HCT116 (cell line): ENCODE measurements at regions not wholly inside any gene's neighbourhood (a gene's known extent, or its start where the extent isn't known, plus 50 kb on each side); places are given as distances from the start of the nearest gene placed in this dataset.

Source experiments
- ATAC-seq: fragments of 200-7000 bp; cut with Tn5 transposase; 2 replicates; pipeline ENCODE4 v1.9.1; 2020; ENCODE audit warnings: mild to moderate bottlenecking, moderate library complexity
- BruUV-seq: library from RNA; stranded (reverse); fragments of 400-500 nt; replicated peaks from 2 replicates; lab custom pipeline; 2021; lab: Mats Ljungman, UMichigan
- CTCF ChIA-PET: fragments of 300-600 bp; sonication (Branson Sonifier 250); formaldehyde crosslinking; loops from one replicate; lab custom pipeline; 2021; ENCODE audit warnings: antibody characterized with exemption; lab: Charles Lee
- POLR2A ChIA-PET: fragments of 300-600, 350-600 bp; sonication (Branson Sonifier 250); formaldehyde crosslinking; loops from one replicate; lab custom pipeline; 2021; ENCODE audit warnings: antibody characterized with exemption; lab: Charles Lee
- RAD21 ChIA-PET, 2 experiments: fragments of 300-600 bp; sonication (Branson Sonifier 250); formaldehyde crosslinking; loops; one replicate each; lab custom pipeline; 2023; ENCODE audit warnings: low total read pairs in 2 of 2; ENCODE audit not compliant: uncharacterized antibody in 2 of 2, unreplicated experiment in 2 of 2, low non-redundant PET in 1 of 2; lab: Charles Lee
- DNase-seq: peaks from one replicate; pipeline ENCODE4 v3.0.0-alpha.2; 2010; ENCODE audit warnings: low read depth, low spot score
- H2AFZ ChIP-seq: fragments of 200-600 bp; shearing (Covaris generic), sonication (generic); 2 replicates; pipeline ENCODE4 v1.6.1; 2017; ENCODE audit warnings: low read depth, mixed run types, mixed read lengths, antibody characterized with exemption, low read length; ENCODE audit not compliant: poor library complexity, severe bottlenecking
- H3K27ac ChIP-seq: 2 replicates; pipeline ENCODE4 v1.5.1; 2012; ENCODE audit warnings: low read depth, low read length
- H3K27me3 ChIP-seq: fragments of 200-600 bp; sonication (generic); 2 replicates; pipeline ENCODE4 v1.6.1; 2016; ENCODE audit warnings: mixed run types, low read length, mixed read lengths; ENCODE audit not compliant: insufficient read depth
- H3K36me3 ChIP-seq, 2 experiments: fragments of 200-500 bp in 1 of 2; fragments of 200-600 bp in 1 of 2; sonication (Bioruptor generic) in 1 of 2; sonication (generic) in 1 of 2; 2 replicates each; pipeline versions ENCODE4 v1.5.1 to v1.6.1; 2014 to 2016; ENCODE audit warnings: low read length in 2 of 2, inconsistent platforms in 1 of 2, mixed read lengths in 1 of 2, mixed run types in 1 of 2; ENCODE audit not compliant: insufficient read depth in 2 of 2, control insufficient read depth in 1 of 2
- H3K4me1 ChIP-seq, 2 experiments: fragments of 200-600 bp in 1 of 2; sonication (generic) in 1 of 2; 2 replicates each; pipeline versions ENCODE4 v1.5.1 to v1.6.1; 2012 to 2017; ENCODE audit warnings: low read length in 2 of 2, inconsistent platforms in 1 of 2, mild to moderate bottlenecking in 1 of 2, mixed read lengths in 1 of 2, mixed run types in 1 of 2, moderate library complexity in 1 of 2; ENCODE audit not compliant: insufficient read depth in 2 of 2, control insufficient read depth in 1 of 2
- H3K4me2 ChIP-seq: fragments of 200-600 bp; sonication (generic); 2 replicates; pipeline ENCODE4 v1.6.1; 2017; ENCODE audit warnings: mixed run types, low read length, mixed read lengths
- H3K4me3 ChIP-seq, 2 experiments: fragments of 200-600 bp in 1 of 2; sonication (generic) in 1 of 2; replicated peaks in 1 of 2; 2 replicates each; pipeline ENCODE4 v1.5.1; 2011 to 2016; ENCODE audit warnings: low read length in 2 of 2, control low read depth in 1 of 2, low read depth in 1 of 2, mild to moderate bottlenecking in 1 of 2, mixed read lengths in 1 of 2, mixed run types in 1 of 2
- H3K79me2 ChIP-seq: fragments of 200-600 bp; sonication (generic); 2 replicates; pipeline ENCODE4 v1.6.1; 2017; ENCODE audit warnings: mild to moderate bottlenecking, mixed run types, low read length, moderate library complexity, mixed read lengths; ENCODE audit not compliant: insufficient read depth
- H3K9ac ChIP-seq: fragments of 200-600 bp; sonication (generic); 2 replicates; pipeline ENCODE4 v1.6.1; 2016; ENCODE audit warnings: low read length, mixed read lengths
- H3K9me2 ChIP-seq: fragments of 200-600 bp; sonication (generic), shearing (Covaris generic); 2 replicates; pipeline ENCODE4 v1.6.1; 2017; ENCODE audit warnings: mixed run types, mild to moderate bottlenecking, moderate library complexity; ENCODE audit not compliant: insufficient read depth
- H3K9me3 ChIP-seq, 2 experiments: fragments of 200-500 bp in 1 of 2; fragments of 200-600 bp in 1 of 2; sonication (Bioruptor generic) in 1 of 2; sonication (generic) in 1 of 2; 2 replicates each; pipeline ENCODE4 v1.6.1; 2014 to 2017; ENCODE audit warnings: low read length in 2 of 2, mixed read lengths in 2 of 2, inconsistent platforms in 1 of 2, low read depth in 1 of 2, mild to moderate bottlenecking in 1 of 2, mixed run types in 1 of 2, moderate library complexity in 1 of 2; ENCODE audit not compliant: control insufficient read depth in 1 of 2, insufficient read depth in 1 of 2
- H4K20me1 ChIP-seq: fragments of 200-600 bp; sonication (generic), shearing (Covaris generic); 2 replicates; pipeline ENCODE4 v1.6.1; 2017; ENCODE audit warnings: mixed run types, mild to moderate bottlenecking, moderate library complexity; ENCODE audit not compliant: insufficient read depth
- CBX3 ChIP-seq: IDR thresholded peaks from 2 replicates; pipeline ENCODE4 v1.6.1; 2012; ENCODE audit warnings: low read depth
- CEBPB ChIP-seq: IDR thresholded peaks from 2 replicates; pipeline ENCODE4 v1.6.1; 2012; ENCODE audit warnings: low read depth
- CTCF ChIP-seq, 3 experiments: fragments of 200-600 bp in 1 of 3; sonication (generic) in 1 of 3; IDR thresholded peaks in 2 of 3; conservative IDR thresholded peaks in 1 of 3; 2 replicates each; pipeline ENCODE4 v1.5.1; 2012 to 2017; ENCODE audit warnings: low read depth in 2 of 3, low read length in 2 of 3, antibody characterized with exemption in 1 of 3, borderline replicate concordance in 1 of 3, control low read depth in 1 of 3, mild to moderate bottlenecking in 1 of 3, mixed read lengths in 1 of 3, mixed run types in 1 of 3, moderate library complexity in 1 of 3; ENCODE audit not compliant: insufficient read depth in 1 of 3
- EGR1 ChIP-seq: IDR thresholded peaks from 2 replicates; pipeline ENCODE4 v1.6.1; 2012; ENCODE audit warnings: low read depth
- EZH2 ChIP-seq: fragments of 200-600 bp; sonication (generic); IDR thresholded peaks from 2 replicates; pipeline ENCODE4 v1.6.1; 2017; ENCODE audit warnings: antibody characterized with exemption, mixed run types
- EZH2phosphoT487 ChIP-seq: fragments of 200-600 bp; IDR thresholded peaks from 2 replicates; pipeline ENCODE4 v1.6.1; 2018; ENCODE audit warnings: antibody characterized with exemption, borderline replicate concordance
- JUND ChIP-seq: IDR thresholded peaks from 2 replicates; pipeline ENCODE4 v1.6.1; 2012
- POLR2A ChIP-seq: IDR thresholded peaks from 2 replicates; pipeline ENCODE4 v1.7.0; 2011; ENCODE audit warnings: borderline replicate concordance; ENCODE audit not compliant: insufficient read depth, insufficient read length; ENCODE audit errors: extremely low read depth
- POLR2AphosphoS5 ChIP-seq: IDR thresholded peaks from 2 replicates; pipeline ENCODE4 v1.6.1; 2011; ENCODE audit warnings: mild to moderate bottlenecking, low read depth, low read length, moderate library complexity
- RAD21 ChIP-seq: IDR thresholded peaks from 2 replicates; pipeline ENCODE4 v1.6.1; 2012; ENCODE audit warnings: low read depth, mild to moderate bottlenecking
- SP1 ChIP-seq: IDR thresholded peaks from 2 replicates; pipeline ENCODE4 v1.6.1; 2012; ENCODE audit warnings: low read depth
- SRF ChIP-seq: IDR thresholded peaks from 2 replicates; pipeline ENCODE4 v1.6.1; 2012; ENCODE audit warnings: low read depth
- YY1 ChIP-seq: IDR thresholded peaks from 2 replicates; pipeline ENCODE4 v1.6.1; 2011; ENCODE audit warnings: low read length, low read depth, moderate library complexity, mild to moderate bottlenecking; ENCODE audit not compliant: insufficient replicate concordance; ENCODE audit errors: extremely low read depth
- ZFX ChIP-seq: fragments of 450-650 bp; IDR thresholded peaks from 2 replicates; pipeline ENCODE4 v1.6.1; 2017
- ZNF274 ChIP-seq: fragments of 200-500 bp; sonication (Bioruptor generic); IDR thresholded peaks from 2 replicates; pipeline ENCODE4 v1.6.1; 2014; ENCODE audit warnings: mild to moderate bottlenecking, low read depth, low read length, inconsistent platforms
- intact Hi-C: fragments of 100-400 bp; cut with micrococcal nuclease; formaldehyde crosslinking; loops from 2 replicates; pipeline ENCODE4 v1.10.0; 2022
- TF ChIP-seq, protein P1 (sequence below): IDR thresholded peaks from 2 replicates; pipeline ENCODE4 v1.6.1; 2012
- TF ChIP-seq, protein P2 (sequence below): IDR thresholded peaks from 2 replicates; pipeline ENCODE4 v1.6.1; 2012

DNA sequence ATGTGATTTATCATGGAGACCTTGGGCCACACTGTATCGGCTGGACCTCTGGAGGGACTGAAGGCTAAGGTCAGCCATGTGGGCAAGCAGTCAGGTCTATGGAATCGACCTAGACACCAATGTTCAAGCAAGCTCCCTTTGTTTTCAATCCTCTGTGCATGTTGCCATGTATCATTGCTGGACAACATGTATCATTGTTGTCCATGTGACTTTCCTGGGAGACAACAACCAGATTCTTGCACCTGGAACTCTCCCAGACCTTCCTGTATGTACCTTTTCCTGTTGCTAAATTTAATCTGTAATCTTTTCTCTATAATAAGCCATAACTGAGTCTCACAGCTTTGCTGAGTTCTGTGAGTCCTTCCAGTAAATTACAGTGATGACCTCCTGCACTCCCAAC lies 329.4 kb upstream of the BOD1L1 start:
- TF ChIP-seq RAD21 (no peak), POLR2A (no peak), ZNF274 (no peak), YY1 (no peak), SP1 (no peak), SRF (no peak), EGR1 (no peak), EZH2 (no peak), CBX3 (no peak), ZFX (no peak), POLR2AphosphoS5 (no peak), CEBPB (no peak), CTCF (IDR thresholded peaks at IDR 0.05 in 2 of 3, conservative IDR thresholded peaks at IDR 0.05 in 1 of 3; ENCODE audit: borderline replicate concordance in 1 of 3, insufficient read depth in 1 of 3, low read depth in 2 of 3, low read length in 2 of 3) (no peak), EZH2phosphoT487 (no peak), JUND (no peak)
- TF ChIP-seq, protein P1, sequence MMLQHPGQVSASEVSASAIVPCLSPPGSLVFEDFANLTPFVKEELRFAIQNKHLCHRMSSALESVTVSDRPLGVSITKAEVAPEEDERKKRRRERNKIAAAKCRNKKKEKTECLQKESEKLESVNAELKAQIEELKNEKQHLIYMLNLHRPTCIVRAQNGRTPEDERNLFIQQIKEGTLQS: no peak
- TF ChIP-seq, protein P2, sequence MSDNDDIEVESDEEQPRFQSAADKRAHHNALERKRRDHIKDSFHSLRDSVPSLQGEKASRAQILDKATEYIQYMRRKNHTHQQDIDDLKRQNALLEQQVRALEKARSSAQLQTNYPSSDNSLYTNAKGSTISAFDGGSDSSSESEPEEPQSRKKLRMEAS: no peak
- TF ChIP-seq, all 23 proteins: peak for 0
- Histone ChIP-seq H3K9ac (no peak overlapping the region), H3K4me1 (no peaks in the 10 kb centered on the region), H3K27ac (no peak overlapping the region), H3K79me2 (no peaks in the 10 kb centered on the region), H3K9me2 (no peaks in the 10 kb centered on the region), H4K20me1 (no peaks in the 10 kb centered on the region), H2AFZ (no peak overlapping the region), H3K27me3 (no peaks in the 10 kb centered on the region), H3K4me2 (no peak overlapping the region), H3K4me3 (no peak overlapping the region), H3K9me3 (peaks cover 0 to 10% of the 10 kb centered on the region in 2 experiments; a peak in 1 of 4 replicates), H3K36me3 (no peaks in the 10 kb centered on the region)
- ATAC-seq (no peak), DNase-seq (no peak)
- ChIA-PET POLR2A (no interaction called here), RAD21 (no interaction called here), CTCF (no interaction called here)
- no TSS peak for BruUV-seq
- intact Hi-C loops: no loop called here
